Myocyte (in vitro differentiated cells): ENCODE measurements at regions not wholly inside any gene's neighbourhood (a gene's known extent, or its start where the extent isn't known, plus 50 kb on each side); places are given as distances from the start of the nearest gene placed in this dataset.
"Not testable (repeated sequence)": the region's sequence is repeated elsewhere in the genome, so short reads cannot be mapped to it uniquely, and the experiment has no call there.

Experiments
- DNase-seq: peaks from one replicate; pipeline ENCODE4 v3.0.0-alpha.2; 2012; ENCODE audit warnings: low read depth

GRCh38 chr22:44577391-44578109 lies 79.5 kb upstream of the RTL6 start:
- no peak for DNase-seq

- DNase-seq = no peak
Measured at GRCh38 chr22:44576311-44577260, 78.6 kb upstream of the RTL6 start.

DNA sequence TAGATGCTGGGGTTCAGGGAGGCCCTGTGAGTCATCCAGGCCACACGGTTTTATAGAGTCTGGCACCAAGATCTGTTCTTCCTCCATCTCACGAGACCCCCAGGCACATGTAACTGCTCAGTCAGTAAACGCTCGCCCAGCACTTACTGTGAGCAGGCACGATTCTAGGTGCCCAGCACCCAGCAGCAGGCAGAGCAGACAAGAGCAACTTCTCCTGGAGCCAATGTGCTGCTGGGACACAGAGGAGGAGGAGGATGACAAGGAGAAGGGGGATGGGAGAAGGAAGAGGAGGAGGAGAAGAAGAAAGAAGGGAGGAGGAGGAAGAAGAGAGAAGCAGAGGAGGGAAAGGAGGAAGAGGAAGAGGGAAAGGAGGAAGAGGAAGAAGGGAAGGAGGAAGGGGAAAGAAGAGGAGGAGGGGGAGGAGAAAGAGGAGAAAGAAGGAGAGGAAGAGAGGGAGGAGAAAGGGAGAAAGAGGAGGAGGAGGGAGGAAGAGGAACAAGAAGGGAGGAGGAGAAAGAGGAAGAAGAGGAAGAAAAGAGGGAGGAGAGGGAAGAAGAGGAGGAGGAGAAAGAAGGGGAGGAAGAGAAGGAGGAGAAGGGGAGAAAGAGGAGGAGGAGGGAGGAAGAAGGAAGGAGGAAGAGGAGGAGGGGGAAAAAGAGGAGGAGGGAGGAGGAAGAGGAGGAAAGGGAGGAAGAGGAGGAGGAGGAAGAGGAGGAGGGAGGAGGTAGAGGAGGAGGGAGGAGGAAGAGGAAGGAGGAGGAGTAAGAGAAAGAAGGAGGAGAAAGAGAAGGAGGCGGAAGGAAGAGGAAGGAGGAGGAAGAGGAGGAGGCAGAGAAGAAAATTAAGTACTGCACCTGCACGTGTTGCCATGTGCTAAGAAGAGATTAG lies 77.6 kb upstream of the RTL6 start:
- DNase-seq = no peak

DNA sequence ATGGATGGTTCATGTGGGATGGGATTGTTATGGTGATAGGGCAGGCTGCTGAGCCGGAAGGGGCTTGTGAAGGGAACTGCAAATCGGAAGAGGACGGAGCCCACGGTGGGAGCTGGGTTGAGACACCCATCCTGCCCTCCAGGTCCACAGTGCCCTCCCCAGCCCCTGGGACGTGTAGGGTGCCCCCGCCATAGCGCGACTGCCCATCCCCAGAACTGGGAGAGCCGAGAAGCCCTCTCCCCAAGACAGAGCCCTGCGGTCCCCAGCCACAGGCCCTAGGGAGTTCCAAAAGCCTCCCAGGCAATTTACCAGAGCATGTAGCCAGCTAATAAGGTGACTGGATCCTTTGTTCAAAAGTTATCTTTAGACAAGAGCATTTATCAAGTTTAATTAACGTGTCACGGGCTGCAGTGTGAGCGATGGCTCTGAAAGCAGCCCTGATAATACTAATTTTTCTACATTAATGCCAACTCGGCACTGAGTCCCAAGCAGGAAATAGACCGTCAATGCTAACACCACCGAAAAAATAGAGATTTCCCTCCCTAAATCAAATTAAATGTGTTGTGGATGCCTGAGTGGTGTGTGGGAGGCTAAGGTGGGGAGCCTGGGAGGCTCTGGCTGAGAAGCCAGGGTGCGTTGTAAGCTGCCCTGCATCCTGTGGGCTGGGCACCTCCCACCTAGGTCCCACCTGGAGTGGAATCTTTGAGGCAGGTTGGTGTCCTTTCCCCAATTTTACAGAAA lies 76.8 kb upstream of the RTL6 start:
- no peak for DNase-seq

DNA sequence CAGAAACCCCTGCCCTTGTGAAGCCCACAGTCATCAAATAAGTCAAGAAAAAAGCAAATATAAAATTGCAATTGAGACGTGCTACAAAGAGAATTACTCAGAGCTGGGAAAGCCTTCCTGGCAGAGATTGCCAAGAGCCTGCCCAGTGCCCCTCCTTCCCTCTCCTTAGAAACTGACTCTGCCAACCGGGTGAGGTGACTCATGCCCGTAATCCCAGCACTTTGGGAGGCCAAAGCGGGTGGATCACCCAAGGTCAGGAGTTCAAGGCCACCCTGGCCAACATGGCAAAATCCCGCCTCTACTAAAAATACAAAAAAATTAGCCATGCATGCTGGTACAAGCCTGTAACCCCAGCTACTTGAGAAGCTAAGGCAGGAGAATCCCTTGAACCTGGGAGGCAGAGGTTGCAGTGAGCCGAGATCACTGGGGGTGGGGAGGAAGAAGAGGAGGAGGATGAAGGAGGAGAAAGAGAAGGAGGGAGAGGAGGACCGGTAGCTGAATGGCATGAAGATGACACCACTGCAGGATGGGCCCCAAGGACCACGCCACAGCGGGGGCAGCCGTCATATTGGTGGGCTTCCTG lies 76.1 kb upstream of the RTL6 start:
- DNase-seq = peak; percentile 89

GRCh38 chr22:44573451-44573850 lies 75.4 kb upstream of the RTL6 start:
- no peak for DNase-seq

DNA sequence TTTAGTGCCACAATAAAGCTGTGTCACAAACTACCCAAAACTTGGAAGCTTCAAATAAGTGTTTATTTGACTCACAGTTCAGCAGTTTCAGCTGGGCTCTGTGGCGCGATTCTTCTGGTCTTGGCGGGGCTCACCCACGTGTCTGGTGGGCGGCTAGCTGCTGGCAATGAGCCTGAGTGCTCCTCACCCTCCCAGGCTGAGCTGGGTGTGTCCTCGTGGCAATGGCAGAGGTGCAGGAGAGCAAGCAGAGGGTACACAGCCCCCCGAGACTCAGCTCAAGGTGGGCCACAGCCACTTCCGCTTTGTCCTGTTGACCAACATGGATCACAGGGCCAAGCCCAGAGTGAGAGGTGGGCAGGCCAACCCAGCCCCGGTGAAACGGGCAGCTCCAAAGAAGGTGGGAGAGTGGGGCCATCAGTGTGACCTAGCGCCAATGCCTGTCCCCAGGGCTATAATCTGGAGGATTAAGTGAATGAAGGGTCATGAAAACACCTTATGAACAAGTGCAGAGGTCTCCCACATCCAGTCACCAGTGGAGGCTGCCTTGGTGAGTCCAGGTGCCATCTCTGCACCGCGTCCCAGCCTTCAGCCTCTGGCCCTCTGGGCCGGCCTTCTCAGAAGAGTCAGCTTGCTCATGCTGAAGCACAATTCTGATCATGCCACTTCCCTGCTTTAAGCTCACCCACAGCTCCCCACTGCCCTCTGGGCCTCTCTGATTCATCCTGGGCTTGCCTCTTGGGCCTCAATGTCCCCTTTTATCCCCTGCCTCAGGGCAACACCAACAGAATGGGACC lies 74.6 kb upstream of the RTL6 start:
- no peak for DNase-seq

DNA sequence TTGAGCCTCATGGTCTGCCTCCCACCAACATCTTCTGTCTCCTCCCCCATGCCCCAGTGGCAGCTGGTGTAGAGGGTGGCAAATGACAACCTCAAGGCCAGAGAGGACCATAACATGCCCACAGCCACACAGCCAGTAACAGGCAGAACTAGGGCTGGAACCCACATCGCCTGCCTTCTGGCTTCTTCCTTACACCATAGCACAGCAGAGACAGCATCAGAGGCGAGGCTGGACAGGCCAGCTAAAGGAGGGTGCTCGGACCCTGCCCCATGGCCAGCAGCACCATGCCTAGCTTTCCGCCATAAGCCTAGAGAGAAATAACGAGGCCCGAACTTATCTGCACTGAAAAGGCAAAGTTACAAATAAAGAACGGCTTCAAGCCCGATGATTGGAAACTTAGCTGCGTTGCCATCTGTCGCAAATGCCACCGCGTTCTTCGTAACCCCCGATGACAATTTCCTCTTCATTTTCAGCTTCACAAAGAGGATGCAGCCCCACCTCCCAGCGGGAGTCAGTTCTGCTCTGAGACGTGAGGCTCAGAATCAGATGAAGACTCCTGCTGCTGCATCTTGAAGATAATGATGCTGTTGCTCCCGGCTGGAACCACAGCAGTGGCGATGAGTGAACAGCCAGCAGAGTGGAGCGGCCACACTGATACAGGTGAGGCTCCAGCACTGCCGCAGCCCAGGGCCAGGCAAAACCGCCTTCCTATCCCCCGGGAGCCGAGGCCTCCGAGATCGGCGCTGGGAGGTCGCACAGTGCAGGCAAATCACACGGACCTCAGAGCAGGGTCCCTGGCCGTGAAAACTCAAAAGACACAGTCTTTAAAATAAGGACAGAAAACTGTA lies 73.8 kb upstream of the RTL6 start:
- DNase-seq = no peak

DNA sequence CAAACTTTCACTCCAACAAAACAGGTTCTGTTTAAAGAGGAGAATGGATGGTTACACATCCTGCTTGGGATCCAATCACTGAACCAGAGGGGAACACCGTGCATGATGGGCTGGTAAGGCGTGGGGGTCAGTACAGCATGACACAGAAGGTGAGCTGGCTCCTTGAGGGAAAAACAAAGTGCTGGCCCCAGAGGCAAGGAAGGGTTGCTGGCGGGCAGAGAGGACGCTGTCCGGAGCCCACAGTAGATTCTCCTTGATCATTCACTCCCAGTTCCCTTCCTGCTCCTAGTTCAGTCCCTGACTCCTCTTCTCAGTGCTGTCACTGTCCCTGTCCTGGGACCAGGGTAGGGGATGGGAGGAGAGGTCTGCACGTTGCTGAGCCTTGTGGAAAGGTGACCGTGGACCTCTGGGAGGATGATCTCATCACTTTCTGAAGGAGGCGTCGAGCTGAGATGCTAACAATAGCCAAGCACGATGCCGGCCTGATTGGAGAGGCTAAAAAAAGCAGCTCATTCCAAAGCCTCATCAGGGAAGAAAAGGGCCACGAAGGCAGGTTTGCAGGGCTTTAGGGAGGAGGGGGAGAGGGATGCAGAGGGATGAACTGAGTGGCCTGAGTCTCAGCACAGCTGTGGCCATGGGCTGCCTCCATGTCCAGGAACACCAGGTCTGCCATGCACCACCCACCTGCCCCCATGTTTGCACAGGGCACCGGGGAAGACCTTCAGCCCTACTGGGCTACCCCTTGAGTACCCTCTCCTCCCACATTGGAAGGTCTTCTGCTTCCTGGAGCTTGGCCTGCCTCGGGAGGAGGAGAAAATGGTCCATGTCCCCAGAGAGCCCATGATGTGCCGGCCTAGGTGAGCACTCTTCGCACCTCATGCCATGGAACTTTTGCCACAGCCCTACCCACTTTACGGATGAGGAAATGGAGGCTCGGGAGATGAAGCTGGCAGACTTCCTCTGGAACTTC lies 72.7 kb upstream of the RTL6 start:
- peak; percentile 26 for DNase-seq

DNA sequence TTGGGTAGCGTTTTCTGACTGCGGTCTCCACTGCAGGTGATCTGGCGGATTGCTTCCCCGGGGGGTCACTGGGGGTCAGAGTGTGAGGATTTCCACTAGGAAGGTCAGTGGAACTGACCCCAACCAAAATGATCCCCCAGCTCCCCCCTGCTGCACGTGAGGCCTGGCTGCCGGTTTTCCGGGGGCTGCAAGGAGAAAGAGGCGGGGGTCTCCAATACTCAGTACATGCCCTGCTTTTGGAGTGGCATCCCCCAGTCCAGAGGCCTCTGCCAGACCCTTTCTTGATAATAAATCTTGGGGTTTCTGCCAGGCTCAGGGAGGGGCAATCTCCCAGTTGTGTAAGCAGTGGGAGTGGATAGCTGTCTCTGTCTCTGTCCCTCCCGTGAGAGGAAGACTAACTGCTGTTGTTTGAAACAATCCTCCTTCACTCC lies 71.5 kb upstream of the RTL6 start:
- DNase-seq = no peak

- DNase-seq = peak; percentile 62
Measured at GRCh38 chr22:44567846-44568493, 69.9 kb upstream of the RTL6 start.

DNA sequence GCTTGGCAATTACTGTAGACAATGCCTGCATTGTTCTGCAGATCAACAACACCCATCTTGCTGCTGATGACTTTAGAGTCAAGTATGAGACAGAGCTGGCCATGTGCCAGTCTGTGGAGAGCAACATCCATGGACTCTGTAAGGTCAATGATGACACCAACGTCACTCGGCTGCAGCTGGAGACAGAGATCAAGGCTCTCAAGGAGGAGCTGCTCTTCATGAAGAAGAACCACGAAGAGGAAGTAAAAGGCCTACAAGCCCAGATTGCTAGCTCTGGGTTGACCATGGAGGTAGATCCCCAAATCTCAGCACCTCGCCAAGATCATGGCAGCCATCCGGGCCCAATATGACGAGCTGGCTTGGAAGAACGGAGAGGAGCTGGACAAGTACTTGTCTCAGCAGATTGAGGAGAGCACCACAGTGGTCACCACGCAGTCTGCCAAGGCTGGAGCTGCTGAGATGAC lies 69.4 kb upstream of the RTL6 start:
- not testable (repeated sequence) for DNase-seq

- DNase-seq = no peak
Measured at GRCh38 chr22:44566911-44567310, 68.9 kb upstream of the RTL6 start.

GRCh38 chr22:44562651-44563050 lies 64.6 kb upstream of the RTL6 start:
- DNase-seq = not testable (repeated sequence)

DNA sequence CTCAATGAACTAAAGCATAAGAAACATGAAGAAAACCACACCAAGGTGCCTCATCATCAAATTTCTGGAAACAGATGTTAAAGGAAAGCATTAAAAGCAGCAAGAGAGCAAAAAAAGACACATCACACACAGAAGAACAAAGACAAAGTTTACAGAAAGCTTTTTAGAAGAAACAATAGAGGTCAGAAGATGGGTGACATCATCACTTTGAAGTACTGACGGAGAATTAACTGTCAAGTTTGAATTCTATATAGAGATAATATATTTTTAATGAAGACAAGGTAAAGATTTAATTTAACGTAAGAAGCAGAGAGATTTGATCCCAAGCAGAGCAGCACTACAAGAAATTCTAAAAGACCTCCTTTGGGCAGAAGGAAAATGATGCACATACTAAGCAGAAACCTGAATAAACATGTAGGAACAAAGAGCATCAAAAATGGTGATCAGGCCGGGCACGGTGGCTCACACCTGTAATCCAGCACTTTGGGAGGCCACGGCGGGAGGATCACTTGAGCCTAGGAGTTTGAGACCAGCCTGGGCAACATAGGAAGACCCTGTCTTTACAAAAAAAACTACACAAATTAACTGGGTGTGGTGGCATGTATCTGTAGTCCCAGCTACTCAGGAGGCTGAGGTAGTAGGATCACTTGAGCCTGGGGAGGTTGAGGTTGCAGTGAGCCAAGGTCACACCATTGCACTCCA lies 63.3 kb upstream of the RTL6 start:
- no peak for DNase-seq

GRCh38 chr22:44558671-44559070 lies 60.6 kb upstream of the RTL6 start:
- not testable (repeated sequence) for DNase-seq
